K562 (cell line): ENCODE measurements at regions not wholly inside any gene's neighbourhood (a gene's known extent, or its start where the extent isn't known, plus 50 kb on each side); places are given as distances from the start of the nearest gene placed in this dataset.

ENCODE experiments used
- ATAC-seq: fragments of 200-7000 bp; cut with Tn5 transposase; 3 replicates; pipeline ENCODE4 v1.9.1; 2020; ENCODE audit warnings: moderate library complexity
- BruUV-seq: library from RNA; stranded (reverse); fragments of 400-500 nt; replicated peaks from 2 replicates; lab custom pipeline; 2021; lab: Mats Ljungman, UMichigan
- CTCF ChIA-PET: fragments of 300-600 bp; formaldehyde crosslinking; extraction: SDS; loops from one replicate; lab custom pipeline; 2021; ENCODE audit warnings: low intra/inter-chr PET ratio; lab: Yijun Ruan, JAX
- POLR2A ChIA-PET: fragments of 300-600, 350-650 bp; sonication (Branson Sonifier 250); formaldehyde crosslinking; extraction: SDS; loops from one replicate; lab custom pipeline; 2021; ENCODE audit warnings: antibody characterized with exemption, inconsistent platforms; lab: Yijun Ruan, JAX
- DNase-seq, 4 experiments: peaks; one replicate each; pipeline versions ENCODE4 v3.0.0 to v3.0.0-alpha.2; 2011 to 2018; ENCODE audit warnings: low spot score in 3 of 4, mixed read lengths in 3 of 4; ENCODE audit errors: extremely low read depth in 1 of 4
- FAIRE-seq: peaks from 2 replicates; lab custom pipeline; 2011; peaks lifted over from hg19 to GRCh38; lab: Jason Lieb, UNC
- H2AFZ ChIP-seq: 2 replicates; pipeline ENCODE4 v1.6.0; 2011; ENCODE audit warnings: low read depth, low read length, control low read depth, inconsistent platforms
- H3K27ac ChIP-seq: fragments of 200-600 bp; 3 replicates; pipeline ENCODE4 v1.8.0; 2011; ENCODE audit warnings: low read depth, mild to moderate bottlenecking, control low read depth, inconsistent platforms, low read length, moderate library complexity, mixed read lengths; ENCODE audit errors: extremely low read depth
- H3K27me3 ChIP-seq, 2 experiments: fragments of 300-600 bp in 1 of 2; 2 replicates in 1 of 2; 3 replicates in 1 of 2; pipeline versions ENCODE4 v1.6.0 to v1.8.0; 2011; ENCODE audit warnings: inconsistent platforms in 2 of 2, low read length in 2 of 2, mild to moderate bottlenecking in 1 of 2, mixed read lengths in 1 of 2, moderate library complexity in 1 of 2; ENCODE audit not compliant: control insufficient read depth in 2 of 2, insufficient read depth in 2 of 2
- H3K36me3 ChIP-seq: fragments of 300-600 bp; 3 replicates; pipeline ENCODE4 v1.8.0; 2011; ENCODE audit warnings: mild to moderate bottlenecking, low read length, inconsistent platforms; ENCODE audit not compliant: control insufficient read depth, insufficient read depth
- H3K4me1 ChIP-seq, 2 experiments: fragments of 200-600 bp in 1 of 2; replicated peaks in 1 of 2; 2 replicates in 1 of 2; 3 replicates in 1 of 2; pipeline versions ENCODE4 v1.5.1 to v1.8.0; 2011; ENCODE audit warnings: inconsistent platforms in 2 of 2, low read length in 2 of 2, mild to moderate bottlenecking in 1 of 2, mixed read lengths in 1 of 2, moderate library complexity in 1 of 2; ENCODE audit not compliant: control insufficient read depth in 2 of 2, insufficient read depth in 2 of 2
- H3K4me2 ChIP-seq: 2 replicates; pipeline ENCODE4 v1.6.1; 2011; ENCODE audit warnings: low read length, control low read depth, inconsistent platforms, mixed read lengths; ENCODE audit not compliant: insufficient read depth
- H3K4me3 ChIP-seq: fragments of 200-600 bp; sonication (generic), shearing (Covaris generic); 2 replicates; pipeline ENCODE4 v1.5.1; 2016; ENCODE audit warnings: control low read depth, inconsistent platforms
- H3K79me2 ChIP-seq: fragments of 200-600 bp; 3 replicates; pipeline ENCODE4 v1.8.0; 2011; ENCODE audit warnings: low read length, inconsistent platforms; ENCODE audit not compliant: control insufficient read depth, insufficient read depth
- H3K9ac ChIP-seq, 2 experiments: 2 replicates each; pipeline versions ENCODE4 v1.6.0 to v1.6.1; 2011; ENCODE audit warnings: low read depth in 2 of 2, low read length in 2 of 2, control low read depth in 1 of 2, inconsistent platforms in 1 of 2, mild to moderate bottlenecking in 1 of 2, mixed read lengths in 1 of 2; ENCODE audit not compliant: insufficient read depth in 1 of 2
- H3K9me1 ChIP-seq: one replicate; pipeline ENCODE4 v1.6.0; 2011; ENCODE audit warnings: inconsistent platforms, mild to moderate bottlenecking, low read length, moderate library complexity; ENCODE audit not compliant: control insufficient read depth, insufficient read depth
- H3K9me3 ChIP-seq: replicated peaks from 2 replicates; pipeline ENCODE4 v1.5.1; 2011; ENCODE audit warnings: low read depth, low read length, inconsistent platforms; ENCODE audit not compliant: control insufficient read depth, insufficient read depth
- H4K20me1 ChIP-seq: replicated peaks from 2 replicates; pipeline ENCODE4 v1.6.1; 2011; ENCODE audit warnings: low read length, inconsistent platforms, mixed read lengths; ENCODE audit not compliant: control insufficient read depth, insufficient read depth
- ARNT ChIP-seq, 2 experiments: fragments of 450-650 bp; IDR thresholded peaks; 2 replicates each; pipeline ENCODE4 v1.6.1; 2016; ENCODE audit warnings: mild to moderate bottlenecking in 1 of 2
- CHD1 ChIP-seq: fragments of 200-600 bp; sonication (generic); IDR thresholded peaks from one replicate; pipeline ENCODE4 v1.6.1; 2012; ENCODE audit warnings: mild to moderate bottlenecking, moderate library complexity, low read length, inconsistent platforms
- ELF2 ChIP-seq: fragments of 250-450 bp; sonication (Bioruptor Pico); IDR thresholded peaks from 2 replicates; pipeline ENCODE4 v1.5.0; 2021; ENCODE audit warnings: mild to moderate bottlenecking
- HMBOX1 ChIP-seq: sonication (generic); IDR thresholded peaks from 2 replicates; pipeline ENCODE4 v1.6.1; 2016
- KAT2B ChIP-seq: IDR thresholded peaks from one replicate; pipeline ENCODE4 v1.6.1; 2012; ENCODE audit warnings: low read depth, mild to moderate bottlenecking, control low read depth, inconsistent platforms, low read length, moderate library complexity
- PHB2 ChIP-seq: fragments of 450-650 bp; IDR thresholded peaks from 2 replicates; pipeline ENCODE4 v1.6.1; 2017; ENCODE audit warnings: low read depth
- POLR2AphosphoS2 ChIP-seq: IDR thresholded peaks from 2 replicates; pipeline ENCODE4 v1.6.1; 2012; ENCODE audit warnings: low read length, improper control_type of control experiment
- SREBF2 ChIP-seq: sonication (generic); formaldehyde crosslinking; IDR thresholded peaks from 2 replicates; pipeline ENCODE4 v1.4.0; 2020; ENCODE audit warnings: mild to moderate bottlenecking, missing genetic modification reagents
- THRAP3 ChIP-seq: fragments of 450-650 bp; IDR thresholded peaks from 2 replicates; pipeline ENCODE4 v1.6.1; 2016; ENCODE audit warnings: mild to moderate bottlenecking, inconsistent platforms, borderline replicate concordance
- WGBS: fragments of 100-300 bp; shearing (Covaris generic); methylation state at CpG from one replicate; pipeline ENCODE4 v1.1.6; 2016; ENCODE audit warnings: low coverage, mixed read lengths; ENCODE audit not compliant: insufficient coverage; ENCODE audit errors: missing lambda C conversion rate; 5-methylcytosine and 5-hydroxymethylcytosine counted together
- in situ Hi-C: fragments of 300-500 bp; cut with MboI; formaldehyde crosslinking; loops from 4 replicates; pipeline ENCODE4 v1.15.0; 2018; ENCODE audit warnings: inconsistent platforms, mixed read lengths
- intact Hi-C: fragments of 100-400 bp; cut with micrococcal nuclease; formaldehyde crosslinking; loops from 2 replicates; pipeline ENCODE4 v1.14.2; 2022

- H3K9me1 ChIP-seq = no peaks in the 10 kb centered on the region
- no peaks in the 10 kb centered on the region for H3K9me3 ChIP-seq
- no peak for FAIRE-seq
- H2AFZ ChIP-seq = no peak overlapping the region
- ChIA-PET POLR2A (interaction anchor here (0.8 kb wide), 1 partner anchor 12 kb away, joined by 3 read pairs; no protein-coding TSS in a partner anchor), CTCF (no interaction called here)
- BruUV-seq = no TSS peak
- ATAC-seq = no peak
- intact Hi-C loops (no loop called here), in situ Hi-C loops (no loop called here)
- no peak overlapping the region for H3K27ac ChIP-seq
- H3K4me3 ChIP-seq = no peak overlapping the region
- no peak overlapping the region for H3K9ac ChIP-seq
- H3K4me2 ChIP-seq = no peak overlapping the region
- no peaks in the 10 kb centered on the region for H4K20me1 ChIP-seq
- WGBS = 3% methylated on average over 4 of the region's 4 CpGs
- TF ChIP-seq ARNT (IDR thresholded peaks at IDR 0.05) = no peak
- TF ChIP-seq THRAP3 = no peak
- no peak for TF ChIP-seq SREBF2
- TF ChIP-seq HMBOX1 = no peak
- no peak for TF ChIP-seq CHD1
- TF ChIP-seq POLR2AphosphoS2 = no peak
- TF ChIP-seq PHB2 = no peak
- no peak for TF ChIP-seq ELF2 (CRISPR knock-in tag)
- no peak for TF ChIP-seq KAT2B
- no peaks in the 10 kb centered on the region for H3K36me3 ChIP-seq
- H3K79me2 ChIP-seq = no peaks in the 10 kb centered on the region
- no peaks in the 10 kb centered on the region; a peak in 1 of 5 replicates for H3K27me3 ChIP-seq
- DNase-seq = no peak
- H3K4me1 ChIP-seq = no peaks in the 10 kb centered on the region
Measured at GRCh38 chr14:101350021-101350420, 211.3 kb upstream of the DIO3 start.
